NCI-H2029 treated with DMSO at 0.1 percent for 48 hours (cell line): ENCODE measurements at regions not wholly inside any gene's neighbourhood (a gene's known extent, or its start where the extent isn't known, plus 50 kb on each side); places are given as distances from the start of the nearest gene placed in this dataset.
"Not testable (repeated sequence)": the region's sequence is repeated elsewhere in the genome, so short reads cannot be mapped to it uniquely, and the experiment has no call there.

ENCODE experiments used
- DNase-seq: peaks from one replicate; lab custom pipeline; 2025; lab: John Stamatoyannopoulos, UW

DNA sequence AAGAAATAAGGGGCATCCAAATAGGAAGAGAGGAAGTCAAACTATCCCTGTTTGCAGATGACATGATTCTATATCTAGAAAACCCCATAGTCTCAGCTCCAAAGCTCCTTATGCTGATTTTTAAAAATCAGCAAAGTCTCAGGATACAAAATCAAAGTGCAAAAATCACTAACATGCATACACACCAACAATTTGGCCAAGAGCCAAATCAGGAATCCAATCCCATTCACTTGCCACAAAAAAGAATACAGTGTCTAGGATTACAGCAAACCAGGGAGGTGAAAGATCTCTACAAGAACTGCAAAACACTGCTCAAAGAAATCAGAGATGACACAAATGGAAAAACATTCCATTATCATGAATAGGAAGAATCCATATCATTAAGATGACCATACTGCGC is 155.8 kb upstream of the ARHGAP42 start:
- DNase-seq, result not testable (repeated sequence)

DNA sequence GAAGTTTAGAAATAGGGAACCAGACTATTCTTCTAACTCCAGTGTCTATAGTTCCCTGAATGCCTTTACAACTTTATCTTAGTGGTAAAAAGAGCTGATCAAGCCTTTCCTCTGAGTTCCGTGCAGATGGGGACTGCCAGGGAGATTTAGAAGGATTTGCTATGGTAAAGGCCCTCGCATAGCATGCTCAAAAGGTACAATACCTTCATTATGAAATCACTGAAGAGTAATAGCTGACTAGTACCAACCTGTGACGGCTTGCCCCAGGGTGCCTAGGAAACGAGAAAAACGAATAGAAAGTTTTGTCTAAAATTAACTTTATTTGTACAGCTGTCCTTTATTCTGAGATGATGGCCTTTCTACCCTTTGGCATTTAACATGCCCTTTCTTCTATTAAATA is 150.1 kb upstream of the ARHGAP42 start:
- DNase-seq, result no peak

DNA sequence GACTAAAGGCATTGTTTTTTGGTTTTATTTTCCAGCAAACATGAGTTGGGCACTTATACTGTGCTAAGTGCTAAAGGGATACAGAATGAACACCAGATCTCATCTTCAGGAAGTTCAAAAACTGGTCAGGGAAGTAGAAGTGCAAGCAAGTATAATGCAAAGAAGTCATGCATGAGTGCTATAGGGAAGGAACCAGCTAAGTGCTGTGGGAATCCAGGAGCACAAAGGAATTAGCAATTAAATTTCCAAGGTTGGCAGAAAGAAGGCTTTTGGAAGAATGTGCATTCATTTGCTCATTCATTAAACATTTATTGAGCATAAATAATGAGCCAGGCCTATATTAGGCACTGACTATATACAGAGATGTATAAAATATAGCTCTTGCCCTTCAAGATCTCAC is 143.7 kb upstream of the ARHGAP42 start:
- DNase-seq, result no peak

DNA sequence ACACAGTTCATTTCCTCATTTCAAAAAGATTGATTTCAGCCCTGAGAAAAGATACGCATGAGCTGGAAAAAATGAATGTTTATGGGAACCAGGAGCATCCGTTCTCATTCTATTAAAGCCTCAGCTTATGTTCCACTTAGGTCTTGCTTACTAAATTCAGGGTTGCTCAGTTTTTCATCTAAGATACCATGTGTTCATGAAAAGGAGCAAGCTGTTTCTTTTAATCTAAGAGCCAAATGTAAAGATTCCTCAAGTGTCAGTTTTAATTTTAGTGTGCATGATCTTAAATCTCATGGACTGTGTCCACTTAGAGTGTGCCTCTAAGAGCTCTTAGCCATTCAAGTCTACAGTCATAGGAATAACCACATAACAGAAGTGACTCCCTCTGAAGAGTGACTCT is 141.5 kb upstream of the ARHGAP42 start:
- no peak for DNase-seq

DNA sequence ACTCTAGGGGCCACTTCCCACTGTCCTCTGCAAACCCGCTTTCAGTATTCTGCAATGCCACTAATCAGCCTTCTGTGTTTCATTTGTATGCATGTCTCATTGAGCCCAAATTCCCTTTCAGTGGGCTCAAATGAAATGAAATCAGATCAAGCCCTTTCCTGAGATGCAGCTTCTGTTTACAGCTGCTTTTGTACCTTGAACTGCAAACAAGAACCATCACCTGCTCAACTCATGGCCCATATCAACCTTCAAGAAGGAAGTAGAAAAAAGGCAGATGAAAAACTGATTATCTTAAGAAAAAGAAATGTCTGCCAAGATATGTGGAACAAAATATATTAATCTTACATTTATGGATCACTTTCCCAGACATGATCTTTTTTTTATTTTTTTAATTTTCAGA is 141.1 kb upstream of the ARHGAP42 start:
- no peak for DNase-seq

DNA sequence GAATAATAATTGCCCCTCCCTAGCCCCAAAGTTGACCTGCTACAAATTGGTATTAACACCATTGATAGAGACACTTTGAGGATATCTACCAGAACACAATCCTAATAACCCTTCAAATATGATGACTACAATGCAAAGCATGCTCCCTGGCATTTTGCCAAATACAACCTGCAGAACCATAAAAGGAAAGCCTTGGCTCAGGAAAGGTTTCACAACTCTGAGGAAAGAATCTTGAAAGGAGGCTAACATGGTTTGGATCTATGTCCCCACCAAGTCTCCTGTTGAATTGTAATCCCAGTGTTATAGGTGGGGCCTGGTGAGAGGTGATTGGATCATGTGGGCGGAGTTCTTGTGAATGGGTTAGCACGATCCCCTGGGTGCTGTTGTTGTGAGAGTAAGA is 140.4 kb upstream of the ARHGAP42 start:
- no peak for DNase-seq

DNA sequence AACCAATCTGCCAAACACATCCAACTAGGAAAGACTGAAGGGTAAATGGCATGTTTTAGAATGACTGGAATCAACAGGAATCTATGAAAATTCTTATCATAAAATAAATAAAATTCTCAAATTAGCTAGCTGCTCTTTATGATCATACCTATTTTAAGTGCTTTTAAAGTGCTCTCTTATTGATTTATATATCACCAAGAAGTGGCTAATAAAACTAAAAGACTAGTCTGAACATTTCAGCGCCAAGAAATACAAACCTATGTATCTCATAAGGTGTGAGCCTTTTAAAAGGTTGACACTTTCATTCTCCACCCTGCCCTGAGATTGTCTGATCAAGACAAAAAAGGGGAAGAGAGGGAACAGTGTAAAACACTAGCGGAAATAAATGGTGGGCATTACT is 136.8 kb upstream of the ARHGAP42 start:
- DNase-seq, result no peak

DNA sequence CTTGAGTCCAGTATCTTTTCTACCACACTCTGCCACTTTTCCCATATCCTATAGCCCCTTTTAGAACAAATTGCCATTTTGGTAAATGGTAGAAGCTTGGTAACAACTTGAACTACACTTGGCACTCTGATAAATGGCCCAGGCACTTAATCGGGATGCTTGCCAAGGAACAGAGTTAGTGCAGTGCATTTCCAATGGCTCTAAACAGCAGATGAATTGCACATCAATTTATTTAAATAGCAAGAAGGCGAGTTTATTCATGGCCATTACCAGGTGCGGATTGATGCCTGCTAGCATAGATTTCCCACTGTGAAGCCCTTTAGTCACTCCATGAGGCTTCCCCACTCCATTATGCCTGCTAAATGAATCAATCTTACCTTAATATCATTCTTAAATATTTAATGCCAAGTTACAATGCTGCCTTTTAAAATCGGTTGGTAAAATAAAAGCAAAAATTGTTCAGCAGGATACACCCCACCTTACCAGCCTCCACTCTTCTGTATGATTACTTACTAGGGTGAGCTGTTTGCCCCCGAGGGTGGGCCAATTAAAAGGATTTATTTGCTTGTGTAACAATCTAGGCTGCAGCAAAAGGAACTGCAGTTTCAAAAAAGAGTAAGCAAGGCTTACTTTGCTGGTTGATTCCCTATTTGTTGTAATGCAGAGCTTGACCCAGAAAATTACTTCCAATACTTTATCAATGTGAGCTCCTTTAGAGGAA is 136.0 kb upstream of the ARHGAP42 start:
- DNase-seq, result no peak

DNA sequence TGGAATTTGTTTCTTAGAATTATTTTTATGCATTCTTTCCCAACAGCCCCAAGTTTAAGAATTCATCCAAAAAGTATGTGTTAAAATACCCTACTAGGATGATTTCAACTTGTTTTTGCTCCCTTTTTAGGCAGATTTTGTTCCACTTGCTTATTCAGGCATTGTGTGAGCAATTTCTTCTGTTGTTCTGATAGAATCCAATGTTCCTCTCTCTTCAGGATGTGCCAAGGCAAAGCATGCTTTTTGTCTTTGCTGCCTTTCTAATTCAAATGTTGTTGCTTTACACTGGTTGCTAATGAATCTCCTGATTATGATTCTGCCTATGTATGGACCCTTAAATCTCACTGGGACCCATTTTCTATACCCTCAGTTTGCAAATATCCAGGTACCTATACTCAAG is 131.2 kb upstream of the ARHGAP42 start:
- no peak for DNase-seq

DNA sequence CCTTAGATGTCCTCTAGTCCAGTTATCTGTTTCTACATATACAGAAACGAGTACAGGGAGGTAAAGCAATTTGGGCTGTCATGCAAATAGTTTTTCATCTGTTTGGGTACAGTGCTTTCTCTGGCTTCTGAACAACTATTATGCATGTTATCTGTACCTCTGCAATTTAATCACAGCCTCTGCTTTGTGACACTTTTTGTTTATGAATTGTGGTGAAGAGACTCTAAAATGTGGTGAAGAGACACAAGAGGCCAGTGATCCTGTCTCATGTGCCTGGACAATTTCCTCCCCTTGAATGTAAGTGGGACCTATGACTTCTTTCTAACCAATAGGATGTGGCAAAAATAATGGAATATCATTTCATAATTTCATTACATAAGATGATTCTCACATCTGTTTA is 130.3 kb upstream of the ARHGAP42 start:
- no peak for DNase-seq

DNA sequence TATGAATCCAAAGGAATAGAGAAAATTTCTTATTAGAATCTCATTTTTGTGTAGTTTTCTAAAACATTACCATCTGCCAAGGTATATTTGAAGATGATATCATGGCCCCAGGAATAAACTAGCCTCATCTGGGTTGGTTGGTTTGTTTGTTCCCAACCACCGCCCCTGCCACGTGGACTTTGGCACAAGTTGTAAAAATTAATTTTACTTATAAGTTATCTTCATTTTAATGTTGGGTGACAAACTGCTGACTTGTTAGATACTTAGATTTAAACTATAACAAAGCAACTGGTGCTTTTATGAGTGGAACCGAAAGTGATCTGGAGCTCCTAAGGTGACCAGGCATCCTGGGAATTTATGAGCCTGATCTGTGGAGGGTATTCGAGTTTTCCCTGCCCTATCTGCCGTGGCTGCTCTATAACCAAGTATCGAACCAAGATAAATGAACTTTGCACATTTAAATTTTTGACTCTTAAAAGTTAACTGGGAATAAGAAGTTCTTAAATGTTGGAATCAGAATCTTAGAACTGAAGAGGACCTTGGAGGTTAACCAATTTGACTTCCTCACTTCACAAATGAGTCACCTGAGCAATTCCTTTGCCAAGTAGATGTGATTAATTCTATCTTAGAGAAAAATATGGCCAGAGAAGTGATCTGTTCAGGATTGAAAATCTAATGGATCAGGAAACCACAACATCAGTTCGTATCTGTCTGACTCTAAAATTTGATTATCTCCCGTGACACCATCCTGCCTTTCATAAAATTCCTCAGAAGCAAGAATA is 129.1 kb upstream of the ARHGAP42 start:
- no peak for DNase-seq

DNA sequence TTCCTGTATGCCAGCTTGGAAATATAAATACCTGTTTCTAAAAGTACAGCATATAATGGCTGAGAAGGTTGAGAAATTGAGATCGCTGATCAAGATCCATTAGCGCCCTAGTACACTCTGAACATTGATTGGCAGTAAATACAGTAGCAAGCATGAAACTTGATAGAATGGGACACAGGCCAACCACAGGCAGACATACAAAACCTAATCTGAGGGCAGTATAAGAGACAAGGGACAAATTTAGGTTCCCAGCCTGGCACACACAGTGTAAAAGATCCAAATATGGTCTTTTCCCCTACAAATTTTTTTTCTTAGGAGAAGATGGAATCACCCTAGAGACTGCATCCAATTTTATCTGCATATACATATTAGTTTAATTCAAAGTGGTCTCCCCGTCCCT is 126.5 kb upstream of the ARHGAP42 start:
- no peak for DNase-seq

DNA sequence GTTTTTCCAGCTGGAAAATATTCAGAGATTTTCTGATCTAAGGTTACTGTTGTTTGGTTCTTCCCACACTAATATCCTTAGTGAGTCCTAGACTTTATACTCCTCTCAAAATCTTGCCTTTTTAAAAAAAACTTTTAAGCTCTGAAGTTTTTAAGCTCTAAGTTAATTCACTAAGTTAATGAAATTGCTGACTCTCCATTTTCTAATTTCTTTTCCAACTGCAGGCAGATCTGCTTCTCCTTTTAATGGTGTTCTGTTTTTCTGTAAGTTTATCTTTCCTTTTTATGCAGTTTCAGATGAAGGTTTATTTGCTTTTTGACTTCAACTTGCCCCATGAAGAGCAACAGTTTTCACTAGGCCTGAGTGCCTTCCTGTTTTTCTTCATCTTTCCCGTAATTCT is 125.8 kb upstream of the ARHGAP42 start:
- DNase-seq, result no peak

DNA sequence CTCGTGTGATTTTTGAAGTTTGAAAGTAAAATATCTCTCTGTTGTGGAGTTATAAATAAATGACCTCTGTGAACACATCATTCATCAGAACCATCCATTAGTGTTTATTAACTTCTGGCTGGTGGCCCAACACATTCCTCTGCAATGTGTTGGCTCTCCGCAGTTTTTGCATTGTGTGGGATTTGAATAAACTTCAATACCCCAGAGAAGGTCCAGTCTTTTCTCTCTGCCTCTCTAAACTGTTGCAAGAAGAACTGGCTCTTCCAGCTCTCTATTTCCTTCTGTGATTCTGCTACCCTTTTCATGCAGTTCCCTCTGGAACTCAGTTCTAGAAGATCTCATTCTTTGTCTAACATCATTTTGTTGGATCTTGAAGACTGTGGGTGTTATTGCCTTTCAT is 125.0 kb upstream of the ARHGAP42 start:
- DNase-seq, result no peak

DNA sequence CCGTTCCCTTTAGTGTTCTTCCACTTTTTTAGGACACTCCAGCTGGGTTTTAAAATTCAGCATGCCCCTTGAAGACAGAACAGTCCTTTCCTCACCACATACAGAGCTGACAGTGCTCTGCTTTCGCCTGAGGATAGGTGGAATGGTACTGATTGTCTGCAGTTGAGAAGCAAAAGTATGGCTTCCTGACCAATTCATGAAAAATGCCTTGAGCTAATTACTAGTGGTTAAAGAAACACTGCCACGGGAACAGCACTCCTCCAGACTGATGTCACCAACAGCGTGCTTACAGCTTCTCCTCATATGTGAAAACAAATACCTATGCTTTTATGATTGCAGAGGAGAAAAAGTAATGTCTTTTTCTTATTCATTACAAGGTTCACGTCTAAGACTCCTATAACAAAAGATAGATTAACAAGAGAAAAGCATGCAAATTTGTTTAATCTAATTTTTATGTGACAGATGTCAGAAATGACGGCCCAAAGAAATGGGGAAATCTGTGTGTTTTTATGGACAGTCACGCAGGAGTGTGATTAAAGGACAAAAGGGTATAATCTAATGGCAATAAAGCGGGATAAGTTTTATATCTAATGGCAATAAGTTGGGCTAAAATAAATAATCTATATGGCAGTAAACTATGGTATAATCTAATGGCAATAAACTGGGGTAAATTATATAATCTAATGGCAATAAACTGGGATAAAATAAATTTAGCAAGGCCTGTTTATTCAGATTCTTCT is 123.4 kb upstream of the ARHGAP42 start:
- DNase-seq, result no peak

DNA sequence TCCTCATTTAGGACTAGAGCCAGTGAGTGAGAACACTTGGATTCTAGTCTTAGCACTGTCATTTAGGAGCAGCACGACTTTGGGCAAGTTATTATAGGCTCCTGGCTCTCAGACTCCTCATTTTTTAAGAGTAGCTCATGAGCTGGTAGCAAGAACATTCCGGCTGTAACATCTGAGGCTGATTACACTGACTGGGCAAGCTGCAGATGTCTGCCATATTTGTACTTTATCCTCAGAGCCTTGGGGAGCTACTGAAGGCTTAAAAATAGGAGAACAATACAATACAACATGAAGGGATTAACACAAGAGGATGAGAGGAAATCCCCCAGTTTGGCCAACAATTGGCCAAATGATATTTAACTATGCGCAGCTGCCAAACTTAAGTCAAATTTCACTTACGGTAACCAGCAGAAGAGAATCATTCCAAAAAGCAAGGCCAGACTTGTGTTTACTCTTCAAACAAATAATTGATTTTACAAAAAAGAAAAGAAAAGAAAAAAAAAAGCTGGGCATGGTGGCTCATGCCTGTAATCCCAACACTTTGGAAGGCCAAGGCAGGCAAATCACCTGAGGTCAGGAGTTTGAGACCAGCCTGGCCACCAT is 113.1 kb upstream of the ARHGAP42 start:
- no peak for DNase-seq

DNA sequence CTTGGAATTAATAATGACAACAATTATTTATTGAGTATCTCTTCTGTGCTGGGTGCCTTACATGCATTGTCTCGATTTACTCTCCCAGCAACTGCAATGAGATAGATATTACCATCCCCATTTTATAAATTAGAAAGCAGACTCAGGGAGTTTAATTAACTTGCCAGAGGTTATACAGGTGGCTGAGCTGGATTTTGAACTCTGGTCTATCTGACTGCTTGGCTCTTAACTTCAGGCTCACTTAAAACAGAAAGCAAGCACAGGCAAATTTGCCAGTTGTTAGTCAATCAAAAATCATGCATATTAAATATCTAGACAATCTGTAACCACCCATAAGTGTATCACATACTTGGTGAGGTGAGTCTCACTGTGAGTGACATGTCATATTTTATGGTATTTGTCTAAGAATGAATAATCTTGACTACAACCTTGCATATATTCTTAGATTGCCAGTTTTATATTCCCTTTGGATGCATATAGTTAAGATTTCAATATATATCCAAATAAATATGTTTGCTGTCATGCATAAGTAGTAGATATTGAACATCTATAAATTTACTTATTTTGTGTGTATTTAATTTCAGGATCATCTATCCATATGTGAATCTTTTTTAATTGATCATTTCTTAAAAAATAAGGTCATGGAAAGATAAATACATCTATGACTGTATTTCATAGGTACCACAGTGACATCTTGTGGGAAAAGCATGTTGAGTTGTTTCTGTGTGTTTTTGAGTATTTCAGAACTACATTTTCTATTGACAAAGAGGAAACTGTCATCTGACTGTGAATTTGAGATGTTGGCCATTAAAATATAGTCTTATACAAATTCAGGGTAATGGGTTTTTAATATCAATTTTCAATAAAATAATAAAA is 112.0 kb upstream of the ARHGAP42 start:
- no peak for DNase-seq

DNA sequence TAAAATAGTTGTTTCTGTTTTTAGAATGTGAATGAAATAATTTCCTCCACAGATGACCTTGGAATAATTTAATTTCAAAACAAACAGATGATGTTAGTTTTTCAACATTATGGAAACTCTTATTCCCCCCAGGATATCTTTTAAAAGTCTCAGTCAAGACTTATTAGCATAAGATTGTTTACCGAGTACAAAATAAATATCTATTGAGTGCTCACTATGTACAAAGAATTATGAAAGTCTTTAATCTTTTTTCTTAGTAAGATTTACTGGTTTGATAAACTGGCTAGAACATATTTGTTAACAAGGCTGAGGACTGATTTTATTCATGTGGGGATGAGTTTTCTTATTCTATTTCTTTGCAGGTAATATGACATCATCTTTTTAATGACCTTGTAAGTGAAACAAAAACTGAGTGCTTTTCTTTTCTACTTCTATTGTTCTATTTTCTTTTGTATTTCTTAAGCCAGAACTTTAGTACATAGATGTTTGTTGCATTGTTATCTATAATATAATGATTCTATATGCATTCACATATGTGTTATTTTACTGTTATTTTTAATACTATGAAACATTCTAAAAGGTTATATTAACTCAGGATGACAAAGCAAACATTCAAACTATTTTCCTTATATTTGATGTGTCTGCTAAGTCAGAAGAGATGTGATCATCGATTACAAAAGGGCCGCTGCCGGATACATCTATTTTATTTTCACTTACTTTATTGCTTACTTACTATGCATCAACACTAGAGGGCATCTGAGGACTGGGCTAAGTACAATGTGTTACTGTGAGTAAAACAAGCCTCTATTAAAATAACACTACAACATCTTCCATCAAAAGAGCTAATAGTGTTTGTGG is 111.0 kb upstream of the ARHGAP42 start:
- DNase-seq, result peak; percentile 45

DNA sequence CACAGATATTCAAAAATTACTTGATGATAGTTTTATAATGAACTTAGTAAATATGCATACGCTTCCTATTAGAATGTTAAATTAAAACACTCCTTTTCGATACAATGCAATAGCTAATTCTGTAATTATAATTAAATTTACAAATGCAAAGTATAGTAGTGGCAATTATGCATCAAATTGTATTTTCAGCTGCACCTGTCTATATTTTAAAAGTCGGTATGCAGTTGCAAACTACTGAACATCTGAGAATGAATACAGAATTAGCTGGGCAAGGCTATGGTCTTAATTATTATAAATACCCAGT is 110.4 kb upstream of the ARHGAP42 start:
- DNase-seq, result no peak

DNA sequence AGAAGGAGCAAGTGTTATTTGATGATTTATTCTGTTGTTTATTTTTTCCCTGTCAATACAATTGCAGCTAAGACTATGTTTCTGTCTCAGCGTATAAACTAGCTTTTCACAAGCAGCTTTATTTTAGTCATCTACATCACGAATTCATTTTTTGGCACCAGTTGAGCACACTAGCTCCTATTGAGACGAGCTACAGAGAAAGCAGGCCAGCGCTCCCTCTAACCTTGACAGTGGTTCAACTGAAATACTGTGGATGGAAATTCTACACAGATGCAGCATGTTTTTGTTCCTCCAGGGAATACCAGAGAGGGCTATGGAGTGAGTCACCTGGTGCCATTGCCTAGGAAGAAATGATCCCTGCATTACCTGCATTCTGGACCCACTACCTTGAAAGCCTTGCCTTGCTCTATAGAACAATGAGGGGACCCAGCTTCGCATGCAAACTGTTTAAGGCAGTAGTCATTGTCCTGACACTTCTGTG is 108.2 kb upstream of the ARHGAP42 start:
- no peak for DNase-seq

DNA sequence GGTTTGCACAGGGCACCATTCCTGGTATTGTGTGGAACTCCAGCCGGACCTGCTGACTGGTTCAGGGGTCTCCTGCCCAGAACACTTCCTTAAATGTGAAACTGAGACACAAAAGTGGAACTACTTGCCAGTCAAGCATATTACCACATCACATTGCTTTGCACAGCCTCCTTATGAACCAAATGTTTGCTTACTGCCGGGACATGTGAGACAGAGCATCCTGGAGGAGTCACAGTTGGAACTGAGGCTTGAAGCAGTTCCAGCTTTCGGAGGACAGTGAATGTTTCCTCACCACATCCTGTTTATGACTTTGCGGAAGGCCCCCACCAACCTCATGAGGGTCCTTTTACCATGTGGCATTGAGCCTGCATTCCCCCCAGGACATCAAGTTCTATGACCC is 105.8 kb upstream of the ARHGAP42 start:
- no peak for DNase-seq
